Right lobe of liver (tissue), 6 donors: ENCODE measurements at regions not wholly inside any gene's neighbourhood (a gene's known extent, or its start where the extent isn't known, plus 50 kb on each side); places are given as distances from the start of the nearest gene placed in this dataset.

Experiments
- ATAC-seq, 4 donors: fragments of 200-7000 bp; cut with Tn5 transposase; one replicate each; pipeline ENCODE4 v1.9.1; 2020; ENCODE audit warnings: mild to moderate bottlenecking in 4 of 4, moderate library complexity in 4 of 4
- DNase-seq, 3 donors: peaks; one replicate each; pipeline ENCODE4 v3.0.0-alpha.2; 2020
- H3K27ac ChIP-seq, 3 donors: fragments of 200-600 bp; one replicate each; pipeline ENCODE4 v1.8.0; 2022
- H3K27me3 ChIP-seq, 2 donors: fragments of 200-600 bp; one replicate each; pipeline ENCODE4 v1.8.0; 2022
- H3K36me3 ChIP-seq, 4 donors: fragments of 200-600 bp; sonication (generic) in 1 of 4; one replicate each; pipeline versions ENCODE4 v1.5.1 to v1.8.0; 2017 to 2022; ENCODE audit warnings: control low read depth in 1 of 4
- H3K4me1 ChIP-seq, 4 donors: fragments of 200-600 bp; sonication (generic) in 1 of 4; one replicate each; pipeline versions ENCODE4 v1.5.1 to v1.8.0; 2017 to 2022; ENCODE audit warnings: control low read depth in 1 of 4
- H3K4me3 ChIP-seq, 3 donors: fragments of 200-600 bp; one replicate each; pipeline ENCODE4 v1.8.0; 2022
- H3K9me3 ChIP-seq, 4 donors: fragments of 200-600 bp; sonication (generic) in 1 of 4; one replicate each; pipeline versions ENCODE4 v1.5.1 to v1.8.0; 2017 to 2022; ENCODE audit warnings: control low read depth in 1 of 4
- POLR2A ChIP-seq: fragments of 450-650 bp; IDR thresholded peaks from one replicate; pipeline ENCODE4 v1.6.1; 2017; ENCODE audit warnings: antibody characterized with exemption, mild to moderate bottlenecking
- WGBS: methylation state at CpG from one replicate; pipeline ENCODE4 v1.1.6; 2018; ENCODE audit warnings: low coverage, low lambda C conversion rate; ENCODE audit not compliant: insufficient coverage; ENCODE audit errors: missing lambda C conversion rate; 5-methylcytosine and 5-hydroxymethylcytosine counted together
- intact Hi-C, 2 donors: fragments of 100-400 bp; cut with DNase I; formaldehyde crosslinking; loops; one replicate each; pipeline versions ENCODE4 v1.11.2 to v1.14.1; 2022
- TF ChIP-seq, protein P1 (sequence below), 4 donors: fragments of 200-600 bp in 3 of 4; fragments of 450-650 bp in 1 of 4; IDR thresholded peaks; one replicate each; pipeline versions ENCODE4 v1.5.1 to v1.8.0; 2016 to 2022; ENCODE audit warnings: antibody characterized with exemption in 4 of 4, mild to moderate bottlenecking in 2 of 4
- donor health status: DM: no; HTN: yes; CAD: no.
- donor health status: DM: no; HTN: no; CAD: no.
- donor health status: DM: no; HTN: no; CAD: no.
- donor health status: DM: no; HTN: yes; CAD: no.
- donor health status: DM: no; HTN: yes; CAD: no.

DNA sequence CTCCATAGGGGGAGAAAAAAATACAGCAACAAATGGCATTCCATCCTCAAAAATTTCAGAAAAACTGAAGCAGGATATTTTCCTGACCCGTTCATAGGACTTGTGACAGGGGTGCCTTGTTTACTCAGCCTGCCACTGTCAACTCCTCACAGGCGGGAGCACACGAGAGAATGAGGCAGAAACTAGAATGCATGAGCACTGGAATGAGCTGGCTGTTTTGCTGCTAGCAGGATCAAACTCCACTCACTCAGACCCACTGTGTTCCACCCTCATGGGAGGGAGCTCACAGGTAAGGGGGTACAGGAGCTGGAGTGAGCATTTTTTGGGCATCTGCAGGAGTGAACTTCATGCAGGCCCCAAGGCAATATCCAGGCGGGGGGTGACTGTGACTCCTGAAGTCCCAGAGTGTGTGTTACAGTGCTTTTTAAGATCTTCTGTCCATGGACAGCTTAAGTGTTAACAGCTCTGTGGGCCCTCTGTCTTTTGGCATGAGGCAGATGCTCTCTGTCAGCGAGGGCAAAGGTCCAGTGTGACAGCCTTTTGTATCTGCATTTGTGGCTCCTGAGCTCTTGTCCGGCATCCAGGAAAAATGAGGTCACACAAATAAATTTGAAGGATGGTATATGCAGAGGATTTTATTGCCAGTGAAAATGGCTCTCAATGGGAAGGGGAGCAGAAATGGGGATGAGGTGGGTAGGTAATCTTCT is 905.7 kb upstream of the TENM4 start:
- Histone ChIP-seq H3K4me1 (no peaks in the 10 kb centered on the region), H3K9me3 (no peaks in the 10 kb centered on the region), H3K27ac (no peak overlapping the region), H3K27me3 (no peaks in the 10 kb centered on the region), H3K4me3 (no peak overlapping the region), H3K36me3 (no peaks in the 10 kb centered on the region)
- intact Hi-C loops = no loop called here
- DNase-seq (no peak), ATAC-seq (peak in 2 of 4 donors; percentile 54 to 69)
- no peak for TF ChIP-seq POLR2A
- TF ChIP-seq, protein P1, sequence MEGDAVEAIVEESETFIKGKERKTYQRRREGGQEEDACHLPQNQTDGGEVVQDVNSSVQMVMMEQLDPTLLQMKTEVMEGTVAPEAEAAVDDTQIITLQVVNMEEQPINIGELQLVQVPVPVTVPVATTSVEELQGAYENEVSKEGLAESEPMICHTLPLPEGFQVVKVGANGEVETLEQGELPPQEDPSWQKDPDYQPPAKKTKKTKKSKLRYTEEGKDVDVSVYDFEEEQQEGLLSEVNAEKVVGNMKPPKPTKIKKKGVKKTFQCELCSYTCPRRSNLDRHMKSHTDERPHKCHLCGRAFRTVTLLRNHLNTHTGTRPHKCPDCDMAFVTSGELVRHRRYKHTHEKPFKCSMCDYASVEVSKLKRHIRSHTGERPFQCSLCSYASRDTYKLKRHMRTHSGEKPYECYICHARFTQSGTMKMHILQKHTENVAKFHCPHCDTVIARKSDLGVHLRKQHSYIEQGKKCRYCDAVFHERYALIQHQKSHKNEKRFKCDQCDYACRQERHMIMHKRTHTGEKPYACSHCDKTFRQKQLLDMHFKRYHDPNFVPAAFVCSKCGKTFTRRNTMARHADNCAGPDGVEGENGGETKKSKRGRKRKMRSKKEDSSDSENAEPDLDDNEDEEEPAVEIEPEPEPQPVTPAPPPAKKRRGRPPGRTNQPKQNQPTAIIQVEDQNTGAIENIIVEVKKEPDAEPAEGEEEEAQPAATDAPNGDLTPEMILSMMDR (IDR thresholded peaks at IDR 0.05) = no peak
- 41% methylated on average over 6 of the region's 6 CpGs for WGBS

GRCh38 chr11:80343436-80343835 is 902.6 kb upstream of the TENM4 start:
- Histone ChIP-seq H3K4me3 (no peak overlapping the region), H3K27ac (no peak overlapping the region), H3K27me3 (no peaks in the 10 kb centered on the region), H3K9me3 (no peaks in the 10 kb centered on the region), H3K4me1 (no peaks in the 10 kb centered on the region), H3K36me3 (no peaks in the 10 kb centered on the region)
- DNase-seq (no peak), ATAC-seq (no peak)
- intact Hi-C loops = no loop called here
- no peak for TF ChIP-seq POLR2A
- TF ChIP-seq, protein P1 (IDR thresholded peaks at IDR 0.05) = no peak

DNA sequence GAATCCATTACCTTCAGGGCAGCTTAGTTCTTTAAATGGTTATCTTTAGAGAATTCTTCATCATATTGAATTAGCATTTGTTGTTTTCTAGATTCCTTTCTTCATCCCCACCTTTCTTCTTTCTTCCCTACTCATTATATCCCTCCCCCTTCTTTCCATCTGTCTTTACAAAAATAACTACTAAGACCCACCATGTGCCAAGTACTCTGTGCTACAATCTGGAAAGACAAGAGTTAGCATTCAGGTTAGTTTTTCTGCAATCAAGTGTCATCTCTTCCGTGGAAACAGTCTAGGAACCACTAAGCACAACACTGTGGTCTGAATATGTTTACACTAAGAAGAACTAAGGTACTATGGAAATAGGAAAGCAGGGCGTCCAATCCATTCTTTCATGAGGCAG is 897.4 kb upstream of the TENM4 start:
- intact Hi-C loops = no loop called here
- WGBS = 43% methylated on average over 2 of the region's 2 CpGs
- H3K27me3 ChIP-seq = no peaks in the 10 kb centered on the region

GRCh38 chr11:80331694-80332093 is 890.9 kb upstream of the TENM4 start:
- Histone ChIP-seq H3K27ac (no peak overlapping the region), H3K36me3 (no peaks in the 10 kb centered on the region), H3K4me1 (no peaks in the 10 kb centered on the region), H3K27me3 (no peaks in the 10 kb centered on the region), H3K9me3 (no peaks in the 10 kb centered on the region), H3K4me3 (no peak overlapping the region)
- TF ChIP-seq POLR2A = no peak
- TF ChIP-seq, protein P1 (IDR thresholded peaks at IDR 0.05) = no peak
- no peak for ATAC-seq
- no peak for DNase-seq
- intact Hi-C loops = no loop called here

More for the DNA sequence above, 897.4 kb upstream of the TENM4 start:
- no peaks in the 10 kb centered on the region for H3K4me1 ChIP-seq
- H3K27ac ChIP-seq = no peak overlapping the region
- no peaks in the 10 kb centered on the region for H3K36me3 ChIP-seq
- TF ChIP-seq, protein P1 (IDR thresholded peaks at IDR 0.05) = no peak
- TF ChIP-seq POLR2A = no peak
- DNase-seq (no peak), ATAC-seq (no peak)
- no peak overlapping the region for H3K4me3 ChIP-seq
- no peaks in the 10 kb centered on the region for H3K9me3 ChIP-seq

- 14% methylated on average over 3 of the region's 3 CpGs for WGBS
- ATAC-seq (no peak), DNase-seq (no peak)
- Histone ChIP-seq H3K4me1 (no peaks in the 10 kb centered on the region), H3K4me3 (no peak overlapping the region), H3K36me3 (no peaks in the 10 kb centered on the region), H3K27ac (no peak overlapping the region), H3K9me3 (no peaks in the 10 kb centered on the region), H3K27me3 (no peaks in the 10 kb centered on the region)
- intact Hi-C loops = no loop called here
- TF ChIP-seq, protein P1 (IDR thresholded peaks at IDR 0.05) = no peak
- TF ChIP-seq POLR2A = no peak
Measured at GRCh38 chr11:80330264-80330663, 889.4 kb upstream of the TENM4 start.
